ENCODE measurements at regions not wholly inside any gene's neighbourhood (a gene's known extent, or its start where the extent isn't known, plus 50 kb on each side); places are given as distances from the start of the nearest gene placed in this dataset.

DNA sequence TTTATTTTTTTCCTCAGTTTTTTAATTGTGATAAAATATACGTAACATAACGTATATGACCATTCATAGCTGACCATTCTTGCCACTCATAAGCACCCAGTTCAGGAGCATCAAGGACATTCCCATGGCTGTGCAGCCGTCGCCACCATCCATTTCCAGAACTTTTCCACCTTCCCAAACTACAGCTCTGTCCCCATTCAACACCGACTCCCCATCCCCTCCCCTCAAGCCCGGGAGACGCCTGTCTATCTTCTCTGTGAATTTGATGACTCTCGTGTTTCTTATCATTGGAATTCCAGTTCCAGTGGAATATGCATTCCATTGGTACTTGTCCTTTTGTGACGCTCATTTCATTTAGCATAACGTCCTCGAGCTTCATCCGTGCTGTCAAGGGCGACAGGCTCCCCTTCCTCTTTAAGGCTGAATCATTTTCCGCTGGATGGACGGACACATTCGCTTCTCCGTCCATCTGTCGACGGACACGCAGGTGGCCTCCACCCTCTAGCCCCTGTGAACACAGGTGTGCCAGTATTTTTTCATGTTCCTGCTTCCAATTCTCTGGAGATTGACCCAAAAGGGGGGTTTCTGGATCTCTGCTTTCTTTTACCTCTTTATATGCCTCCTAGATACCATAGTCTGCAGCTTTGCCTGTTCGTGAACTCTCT lies 88.1 kb downstream of the YTHDF1 start:
- no peak for DNase-seq

DNA sequence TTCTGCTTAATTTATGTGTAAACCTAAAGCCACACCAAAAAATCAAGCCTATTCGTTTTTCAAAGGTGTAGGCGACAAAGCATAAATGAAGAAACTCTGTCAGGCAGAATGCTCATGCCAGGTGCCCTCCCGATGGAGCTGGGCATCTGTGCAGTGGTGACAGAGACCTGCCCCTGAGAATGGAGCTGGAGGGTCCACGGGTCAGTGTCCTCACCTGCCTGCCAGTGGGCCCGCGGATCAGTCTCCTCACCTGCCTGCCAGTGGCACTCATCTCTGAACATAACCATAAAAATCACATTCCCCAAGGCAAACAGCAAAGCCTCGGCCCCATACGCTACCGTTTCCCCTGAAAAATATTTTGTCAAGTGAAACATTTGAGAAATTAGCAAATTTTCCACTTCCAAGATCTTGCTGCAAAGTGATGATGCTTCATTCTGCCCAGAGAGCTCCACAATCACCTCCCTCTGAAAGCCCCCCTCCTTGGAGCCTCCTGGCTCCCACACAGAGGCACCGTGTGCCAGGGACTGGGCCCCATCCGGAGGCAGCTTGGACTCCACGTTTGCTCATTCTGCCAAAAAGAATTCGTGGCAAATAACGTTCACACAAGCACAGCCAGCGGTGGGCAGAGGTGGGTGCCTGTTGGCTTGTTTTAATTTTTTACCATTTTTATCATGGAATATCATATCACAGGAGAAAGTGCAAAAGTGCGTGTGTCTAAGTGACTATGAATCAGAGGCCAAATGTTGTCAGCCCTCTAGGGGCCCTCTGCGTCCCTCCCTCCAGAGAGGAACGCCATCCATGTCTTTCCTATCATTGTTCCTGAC lies 88.8 kb downstream of the YTHDF1 start:
- no peak for DNase-seq

DNA sequence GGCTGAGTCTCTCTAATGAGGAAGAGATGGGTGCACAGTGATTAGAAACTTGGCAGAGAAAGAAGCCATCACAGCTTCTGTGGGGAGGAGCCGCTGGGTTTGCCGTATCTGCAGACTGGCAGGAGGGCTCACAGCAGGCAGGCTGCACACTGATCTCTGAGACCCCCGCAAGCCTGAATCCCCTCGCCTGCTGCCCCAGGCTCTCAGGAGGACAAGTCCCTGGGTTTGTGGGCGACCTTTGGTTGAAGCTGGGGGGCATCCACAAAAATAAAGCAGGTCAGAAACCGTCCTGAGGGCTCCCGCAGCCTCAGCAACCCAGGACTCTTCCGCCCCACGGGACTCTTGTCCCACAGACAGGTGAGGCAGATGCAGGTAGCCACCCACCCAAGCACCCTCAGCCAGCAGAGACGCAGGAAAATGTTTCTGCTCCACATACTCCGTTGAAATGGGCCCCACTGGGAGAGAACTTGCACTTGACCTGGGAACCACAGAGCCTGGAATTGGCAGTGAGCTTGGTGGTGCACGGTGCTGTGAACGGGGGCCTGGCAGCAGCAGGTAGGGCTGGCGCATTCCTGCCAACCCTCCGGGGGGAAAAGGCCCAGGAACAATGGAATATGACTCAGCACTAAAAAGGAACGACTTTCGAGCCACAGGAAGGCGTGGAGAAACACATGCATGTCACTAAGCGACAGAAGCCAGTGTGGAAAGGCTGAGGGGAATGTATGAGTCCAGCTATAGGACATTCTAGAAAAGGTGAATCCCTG lies 89.9 kb downstream of the YTHDF1 start:
- DNase-seq: no peak

GRCh38 chr20:63125581-63125837 lies 90.4 kb downstream of the YTHDF1 start:
- DNase-seq: no peak

DNA sequence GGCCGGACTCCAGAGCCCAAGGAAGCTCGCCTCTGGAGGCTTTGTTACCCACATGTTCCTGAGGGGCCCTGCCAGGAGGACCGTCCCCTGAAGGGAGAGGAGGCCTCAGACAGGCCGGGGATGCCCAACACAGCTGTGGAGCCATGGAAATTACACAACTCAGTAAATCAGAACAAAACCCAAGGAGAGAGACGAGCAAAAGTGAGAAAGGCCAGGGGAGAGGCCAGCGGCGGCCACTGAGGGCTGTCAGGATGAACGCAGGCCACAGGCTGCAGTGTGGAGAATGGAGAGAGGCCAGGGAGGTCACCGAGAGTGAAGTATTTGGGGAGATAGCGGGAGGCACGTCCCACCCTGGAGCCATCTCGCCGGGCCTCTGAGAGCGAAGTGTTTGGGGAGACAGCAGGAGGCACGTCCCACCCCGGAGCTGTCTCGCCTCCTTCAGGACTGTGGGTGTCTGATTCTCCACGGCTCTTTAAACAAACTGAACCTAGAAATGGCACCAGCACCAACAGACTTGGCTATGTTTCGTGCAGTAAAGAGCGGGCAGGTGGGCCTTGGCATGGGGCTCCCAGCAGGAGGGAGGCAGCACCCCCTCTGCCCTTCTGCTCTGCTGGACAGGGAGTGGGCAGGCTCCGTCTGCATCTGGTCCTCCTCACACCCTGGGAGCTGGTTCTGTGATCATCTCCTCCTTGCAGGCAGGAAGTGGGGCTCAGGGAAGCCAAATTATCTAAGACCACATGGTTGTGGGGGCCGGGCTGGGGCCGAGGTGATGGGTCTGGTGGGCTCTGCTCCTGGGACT lies 91.0 kb downstream of the YTHDF1 start:
- DNase-seq: no peak

DNA sequence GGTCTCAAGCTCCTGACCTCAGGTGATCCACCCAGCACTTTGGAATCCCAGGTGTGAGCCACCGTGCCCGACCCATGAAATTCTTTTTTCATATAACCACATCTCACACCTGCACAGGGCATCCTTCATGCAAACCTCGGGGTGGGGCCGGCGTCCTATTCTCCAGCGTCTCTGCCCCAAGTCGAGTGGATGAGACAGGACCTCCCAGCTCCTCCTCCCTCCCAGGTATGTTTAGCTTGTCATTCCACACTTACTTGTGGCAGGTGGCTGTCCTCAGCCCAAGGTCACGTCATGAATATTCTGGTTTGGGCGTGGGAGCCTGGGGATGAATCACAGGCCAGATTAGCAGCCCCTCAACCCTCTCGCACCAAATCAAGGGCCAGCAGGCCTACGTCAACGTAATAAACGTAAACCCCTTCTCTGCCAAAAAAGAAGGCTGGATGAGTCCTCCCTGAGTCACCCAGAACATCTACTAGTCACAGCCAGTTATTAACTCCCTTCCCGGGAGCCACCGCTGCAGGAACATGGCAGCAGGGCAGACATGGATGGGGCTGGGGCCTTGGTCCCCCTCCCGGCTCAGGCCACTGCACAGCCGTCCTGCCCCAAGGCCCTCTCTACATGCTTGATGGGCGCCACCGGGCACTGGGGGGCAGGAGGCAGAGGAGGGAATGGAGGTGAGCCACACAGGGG lies 91.7 kb downstream of the YTHDF1 start:
- DNase-seq: no peak

GRCh38 chr20:63123331-63123741 lies 92.6 kb downstream of the YTHDF1 start:
- no peak for DNase-seq

DNA sequence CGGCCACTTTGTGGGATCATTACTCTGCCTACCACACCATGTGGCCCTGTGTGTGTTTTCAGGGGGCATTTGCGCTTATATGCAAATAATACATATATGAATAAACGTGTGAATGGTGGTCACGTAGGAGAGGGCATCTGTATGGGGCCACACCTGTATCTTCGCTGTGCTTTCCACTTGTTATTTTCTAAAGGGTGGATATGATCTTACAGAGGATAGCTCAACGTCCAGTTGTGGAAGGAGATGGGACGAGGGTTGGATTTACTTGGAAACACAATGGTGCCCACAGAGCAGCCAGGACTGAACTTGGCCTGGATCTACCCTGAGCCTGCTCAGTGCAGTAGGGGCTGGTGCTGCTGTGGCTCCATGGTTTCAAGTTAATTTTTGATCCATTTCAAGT lies 93.3 kb downstream of the YTHDF1 start:
- no peak for DNase-seq

- no peak for DNase-seq
Observed at GRCh38 chr20:63121749-63122405, 94.1 kb downstream of the YTHDF1 start.

DNA sequence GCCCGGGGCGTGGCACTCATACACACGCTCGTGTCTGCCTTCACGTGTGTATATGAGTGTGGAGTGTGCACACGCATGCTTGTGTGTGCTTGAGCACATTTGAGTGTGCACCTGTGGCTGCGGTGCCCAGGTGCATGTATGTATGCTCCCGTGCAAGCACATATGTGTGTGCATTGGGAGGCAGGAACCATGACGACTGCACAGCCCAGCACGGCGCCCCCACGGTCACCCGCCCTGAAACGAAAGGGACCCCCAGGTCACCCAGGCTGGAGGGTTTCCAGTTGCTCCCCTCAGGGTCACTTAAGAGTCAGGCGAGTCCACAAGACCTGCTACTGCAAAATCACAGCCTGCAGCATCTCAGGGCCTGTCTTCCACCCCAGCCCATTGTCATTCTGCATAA lies 94.7 kb downstream of the YTHDF1 start:
- DNase-seq: no peak

DNA sequence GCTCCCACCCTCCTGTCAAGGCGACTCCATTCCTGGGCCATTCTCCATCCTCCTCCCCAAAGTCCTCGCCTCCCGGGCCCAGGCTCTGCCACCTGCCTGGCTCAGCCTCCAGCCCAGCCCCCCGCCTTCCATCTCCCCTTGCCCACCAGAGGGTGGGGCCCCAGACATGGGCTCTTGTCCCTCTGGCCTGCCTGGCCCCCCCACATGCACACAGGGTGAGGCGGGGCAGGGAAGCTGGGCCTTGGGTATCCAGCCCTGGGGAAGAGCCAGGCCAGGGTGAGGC lies 95.2 kb downstream of the YTHDF1 start:
- DNase-seq: no peak

- no peak for DNase-seq
Observed at GRCh38 chr20:63119963-63120807, 95.7 kb downstream of the YTHDF1 start.

DNA sequence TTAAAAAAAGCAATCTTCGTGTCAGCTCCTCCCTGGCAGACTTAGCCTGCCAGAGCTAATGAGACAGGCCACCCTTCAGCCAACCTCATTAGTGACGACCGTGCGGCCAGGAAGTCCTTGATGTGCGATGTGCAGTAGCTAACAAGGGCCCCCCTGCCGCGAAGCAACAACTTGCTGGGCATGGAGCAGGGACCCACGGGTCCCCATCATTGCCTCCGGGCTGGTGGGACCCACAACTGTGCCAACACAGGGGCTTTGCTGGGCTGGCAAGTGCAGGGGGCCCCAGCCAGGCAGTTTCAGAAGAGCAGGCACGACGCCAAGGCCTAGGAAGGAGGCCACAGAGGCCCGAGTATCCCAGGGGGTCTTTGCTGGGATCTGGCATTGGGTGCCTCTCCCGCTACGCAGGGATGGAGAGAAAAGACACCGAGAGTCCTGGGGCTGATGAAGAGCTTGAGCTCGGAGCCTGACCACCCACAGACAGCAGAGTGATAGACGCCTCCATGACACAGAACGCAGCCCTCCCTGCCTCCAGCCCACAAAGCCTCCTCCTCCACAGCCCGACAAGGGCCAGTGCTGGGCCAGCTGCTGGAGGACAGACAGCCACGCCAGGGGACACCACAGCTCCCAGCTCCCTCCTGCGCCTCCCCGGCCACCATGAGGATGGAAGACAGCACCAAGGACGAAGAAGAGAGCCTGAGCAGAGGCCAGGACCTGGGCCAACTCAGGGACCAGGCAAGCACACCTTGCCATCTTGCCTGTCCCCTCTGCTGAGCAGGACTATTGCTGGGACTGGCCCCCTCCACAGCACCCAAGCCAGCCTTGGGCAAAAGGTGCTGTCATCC lies 96.6 kb downstream of the YTHDF1 start:
- DNase-seq: no peak

DNA sequence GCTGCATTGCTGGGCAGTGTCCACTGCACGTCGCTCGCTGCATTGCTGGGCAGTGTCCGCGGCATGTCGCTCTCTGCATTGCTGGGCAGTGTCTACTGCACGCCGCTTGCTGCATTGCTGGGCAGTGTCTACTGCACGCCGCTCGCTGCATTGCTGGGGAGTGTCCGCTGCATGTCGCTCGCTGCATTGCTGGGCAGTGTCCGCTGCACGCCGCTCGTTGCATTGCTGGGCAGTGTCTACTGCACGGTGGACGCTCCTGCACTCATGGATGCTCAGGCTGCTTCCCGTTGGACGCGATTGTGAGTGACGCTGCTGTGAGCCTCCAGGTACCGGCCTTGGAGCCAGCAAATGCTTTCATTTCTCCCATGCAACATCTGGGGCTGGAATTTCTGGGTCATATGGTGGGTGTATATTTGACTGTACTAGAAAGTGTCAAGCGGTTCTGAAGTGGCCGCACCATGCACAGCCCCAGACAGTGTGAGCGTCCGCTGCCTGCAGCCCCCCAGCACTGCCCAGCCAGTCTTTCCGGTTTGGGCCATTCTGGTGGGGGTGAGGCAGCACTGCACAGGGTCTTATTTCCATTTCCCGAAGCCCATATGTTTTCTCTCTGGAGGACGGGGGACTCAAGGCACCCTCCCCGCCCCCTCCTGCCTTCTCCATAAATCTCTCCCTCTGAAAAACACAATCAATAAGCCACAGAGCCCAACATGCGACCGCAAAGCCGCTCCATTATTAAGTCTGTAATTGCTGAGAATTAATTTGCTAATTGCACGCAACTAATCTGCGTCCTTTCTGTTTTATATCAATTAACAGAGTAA lies 97.4 kb downstream of the YTHDF1 start:
- no peak for DNase-seq

- DNase-seq: no peak
Observed at GRCh38 chr20:63117661-63118302, 98.1 kb downstream of the YTHDF1 start.

DNA sequence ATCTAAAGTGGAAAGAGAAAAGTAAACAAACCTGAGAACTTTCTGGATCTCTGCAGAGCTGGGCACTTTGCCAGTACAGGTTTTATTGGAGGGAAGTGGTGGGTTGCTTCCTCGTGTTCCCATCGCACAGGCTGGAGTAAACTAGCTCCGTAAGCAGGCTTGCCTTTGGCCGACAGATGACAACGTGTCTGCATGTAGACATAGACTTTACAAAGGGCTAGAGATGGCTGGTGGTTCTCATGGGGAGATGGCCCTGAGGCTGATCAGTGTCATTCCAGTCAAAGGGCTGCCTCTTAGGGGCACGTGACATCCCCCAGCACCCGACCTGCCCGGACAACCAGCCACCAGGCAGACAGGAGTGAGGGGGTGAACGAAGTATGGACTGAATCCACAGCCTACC lies 98.8 kb downstream of the YTHDF1 start:
- DNase-seq: no peak

- no peak for DNase-seq
Observed at GRCh38 chr20:63116412-63117106, 99.4 kb downstream of the YTHDF1 start.
